ENCODE measurements at regions not wholly inside any gene's neighbourhood (a gene's known extent, or its start where the extent isn't known, plus 50 kb on each side); places are given as distances from the start of the nearest gene placed in this dataset.

DNA sequence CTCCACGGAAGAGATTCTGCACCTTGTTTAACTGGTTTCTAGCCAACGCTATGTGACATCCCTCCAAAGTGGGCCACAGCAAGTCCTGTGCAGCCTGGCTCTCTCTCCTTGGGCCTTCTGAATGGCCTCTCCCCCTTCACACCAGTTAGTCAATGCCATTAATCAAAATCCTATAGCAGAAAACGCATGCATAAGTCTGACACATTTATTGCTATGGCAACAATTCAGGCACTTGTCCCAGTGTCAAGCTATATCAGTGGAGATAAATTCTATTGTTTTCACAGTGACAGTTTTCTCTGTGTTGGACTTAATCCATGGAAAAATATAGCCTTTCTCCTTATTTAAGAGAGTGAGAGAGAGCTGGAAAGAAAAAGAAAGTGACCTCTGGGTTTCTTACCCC lies 87.2 kb upstream of the TOX3 start (continued):
- no peak for TF ChIP-seq JAZF1 (CRISPR knock-in tag; IDR thresholded peaks at IDR 0.05)

- DNase-seq (ENCODE audit: low spot score) (no peak), ATAC-seq (no peak)
- H3K27ac Mint-ChIP-seq, result no peak overlapping the region
- peaks cover 22% of the 10 kb centered on the region for H3K36me3 Mint-ChIP-seq
- H3K9me3 Mint-ChIP-seq, result peaks cover 29% of the 10 kb centered on the region
- H3K4me3 Mint-ChIP-seq, result no peak overlapping the region
- POLR2A ChIA-PET, result no interaction called here
- no peak for TF ChIP-seq PRRX2 (CRISPR knock-in tag; IDR thresholded peaks at IDR 0.05)
- TF ChIP-seq TCF7 (CRISPR knock-in tag; IDR thresholded peaks at IDR 0.05; ENCODE audit: low read depth), result no peak
- no peak for TF ChIP-seq NR3C1 (CRISPR knock-in tag; conservative IDR thresholded peaks at IDR 0.05; ENCODE audit: low read depth)
- no peak for TF ChIP-seq SMAD3 (CRISPR knock-in tag; IDR thresholded peaks at IDR 0.05; ENCODE audit: borderline replicate concordance)
- TF ChIP-seq STAT6 (CRISPR knock-in tag; conservative IDR thresholded peaks at IDR 0.05; ENCODE audit: low read depth), result no peak
- H3K27me3 Mint-ChIP-seq (ENCODE audit: low read depth), result peaks cover 3% of the 10 kb centered on the region
- CTCF ChIA-PET, result no interaction called here
- H3K4me1 Mint-ChIP-seq, result no peaks in the 10 kb centered on the region
Measured at GRCh38 chr16:52633230-52633629, 86.3 kb upstream of the TOX3 start.

DNA sequence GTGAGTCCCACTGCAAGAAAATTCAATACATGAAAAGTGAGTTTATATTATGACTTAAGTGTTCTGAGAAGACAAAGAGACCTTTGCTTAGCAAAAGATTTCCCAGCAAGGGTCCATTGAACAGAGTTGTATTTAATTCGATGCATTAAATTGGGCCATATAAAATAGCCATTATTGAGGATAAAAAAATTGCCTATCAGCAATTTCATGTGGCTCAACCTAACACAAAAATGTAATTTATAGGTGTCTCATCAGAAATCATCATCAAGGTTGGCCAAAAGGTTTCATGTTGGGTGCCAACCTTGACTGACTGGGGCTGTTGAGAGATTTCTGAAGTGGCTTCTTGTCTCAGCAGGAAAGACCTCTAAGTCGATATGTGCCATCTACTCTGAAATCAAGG lies 84.8 kb upstream of the TOX3 start:
- ATAC-seq, result no peak
- Mint-ChIP-seq H3K4me1 (no peaks in the 10 kb centered on the region), H3K36me3 (peaks cover 21% of the 10 kb centered on the region), H3K4me3 (no peak overlapping the region), H3K9me3 (peaks cover 36% of the 10 kb centered on the region), H3K27me3 (ENCODE audit: low read depth) (peaks cover 3% of the 10 kb centered on the region), H3K27ac (no peak overlapping the region)
- CTCF ChIA-PET, result no interaction called here
- DNase-seq (ENCODE audit: low spot score), result no peak
- POLR2A ChIA-PET, result no interaction called here
- no peak for TF ChIP-seq TEAD4 (CRISPR knock-in tag; IDR thresholded peaks at IDR 0.05)
- TF ChIP-seq GTF2I (CRISPR knock-in tag; conservative IDR thresholded peaks at IDR 0.05), result no peak
- TF ChIP-seq ARID4B (CRISPR knock-in tag; IDR thresholded peaks at IDR 0.05; ENCODE audit: borderline replicate concordance), result no peak

DNA sequence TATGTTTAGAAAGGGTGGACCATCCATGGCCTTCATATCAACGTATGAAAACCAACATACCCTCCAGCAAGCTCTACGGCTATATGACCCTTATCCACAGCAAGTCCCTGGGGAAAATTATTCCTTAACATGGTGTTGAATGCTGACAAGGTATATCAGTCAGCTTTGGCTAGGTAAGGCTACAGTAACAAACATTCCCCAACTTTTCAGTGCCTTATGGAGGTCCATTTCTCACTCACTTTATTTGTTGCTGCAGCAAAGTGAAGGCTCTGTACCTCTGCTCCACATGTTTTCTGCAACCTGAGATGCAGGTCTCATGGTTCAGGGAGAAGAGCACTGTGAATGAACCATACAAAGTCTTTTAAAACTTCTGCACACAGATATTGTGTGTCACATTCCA lies 83.8 kb upstream of the TOX3 start:
- no peak for DNase-seq (ENCODE audit: low spot score)
- peaks cover 29% of the 10 kb centered on the region for H3K9me3 Mint-ChIP-seq
- CTCF ChIA-PET, result no interaction called here

More for the DNA sequence above, 83.8 kb upstream of the TOX3 start:
- no peak overlapping the region for H3K4me3 Mint-ChIP-seq
- POLR2A ChIA-PET, result no interaction called here
- no peak for TF ChIP-seq ZNF138 (CRISPR knock-in tag; conservative IDR thresholded peaks at IDR 0.05)
- TF ChIP-seq ZNF281 (CRISPR knock-in tag; IDR thresholded peaks at IDR 0.05), result no peak
- TF ChIP-seq GTF2I (CRISPR knock-in tag; conservative IDR thresholded peaks at IDR 0.05), result no peak
- TF ChIP-seq CREB1 (CRISPR knock-in tag; IDR thresholded peaks at IDR 0.05), result no peak
- TF ChIP-seq OVOL2 (CRISPR knock-in tag; IDR thresholded peaks at IDR 0.05; ENCODE audit: borderline replicate concordance), result no peak
- TF ChIP-seq GRHL2 (CRISPR knock-in tag; IDR thresholded peaks at IDR 0.05; ENCODE audit: insufficient replicate concordance, severe bottlenecking), result no peak
- no peak for TF ChIP-seq TEAD1 (CRISPR knock-in tag; IDR thresholded peaks at IDR 0.05)
- H3K27ac Mint-ChIP-seq, result no peak overlapping the region
- no peaks in the 10 kb centered on the region for H3K4me1 Mint-ChIP-seq
- ATAC-seq, result no peak
- peaks cover 11% of the 10 kb centered on the region; the same call in 1 of the 2 replicates for H3K36me3 Mint-ChIP-seq
- H3K27me3 Mint-ChIP-seq (ENCODE audit: low read depth), result no peaks in the 10 kb centered on the region

Data from WTC11 (cell line).